Stimulated activated naive CD4-positive, alpha-beta T cell treated with Interleukin-2 at 50 U/mL for 16 hours (primary cell): ENCODE measurements at regions not wholly inside any gene's neighbourhood (a gene's known extent, or its start where the extent isn't known, plus 50 kb on each side); places are given as distances from the start of the nearest gene placed in this dataset.

Experiments
- DNase-seq: peaks from one replicate; lab custom pipeline; 2025; lab: John Stamatoyannopoulos, UW

DNA sequence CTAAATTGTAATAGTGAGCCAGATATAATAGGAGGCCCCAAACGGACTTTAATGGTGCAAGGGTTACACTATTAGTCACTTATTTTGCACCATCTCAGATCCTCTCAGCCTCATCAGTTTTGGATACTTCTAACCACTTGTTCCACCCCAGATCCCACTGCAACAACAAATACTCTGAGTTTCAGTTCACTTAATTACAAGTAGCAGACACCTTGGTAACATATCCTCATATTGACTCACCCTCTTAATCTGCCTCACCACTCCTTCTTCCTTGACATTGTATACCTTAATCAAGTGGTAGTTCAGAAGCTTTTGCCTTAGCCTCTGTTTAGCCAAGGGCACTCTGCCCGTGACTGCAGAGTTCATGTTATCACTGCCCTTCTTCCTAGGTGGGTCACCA is 256.1 kb upstream of the UBASH3B start:
- DNase-seq = no peak

DNA sequence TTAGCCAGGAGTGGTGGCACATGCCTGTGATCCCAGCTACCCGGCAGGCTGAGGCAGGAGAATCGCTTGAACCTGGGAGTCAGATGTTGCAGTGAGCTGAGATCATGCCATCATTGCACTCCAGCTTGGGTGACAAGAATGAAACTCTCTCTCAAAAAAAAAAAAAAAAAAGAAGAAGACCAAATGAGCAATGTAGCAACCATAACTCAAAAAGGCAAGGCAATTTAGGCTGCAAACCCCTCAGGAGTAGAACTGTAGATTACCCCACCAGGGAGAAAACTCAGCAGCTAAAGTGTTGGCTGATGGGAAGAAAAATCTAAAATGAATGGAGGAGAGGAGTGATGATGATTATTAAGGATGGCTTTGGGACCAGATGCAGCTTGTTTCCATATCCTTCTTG is 256.7 kb upstream of the UBASH3B start:
- DNase-seq = no peak

DNA sequence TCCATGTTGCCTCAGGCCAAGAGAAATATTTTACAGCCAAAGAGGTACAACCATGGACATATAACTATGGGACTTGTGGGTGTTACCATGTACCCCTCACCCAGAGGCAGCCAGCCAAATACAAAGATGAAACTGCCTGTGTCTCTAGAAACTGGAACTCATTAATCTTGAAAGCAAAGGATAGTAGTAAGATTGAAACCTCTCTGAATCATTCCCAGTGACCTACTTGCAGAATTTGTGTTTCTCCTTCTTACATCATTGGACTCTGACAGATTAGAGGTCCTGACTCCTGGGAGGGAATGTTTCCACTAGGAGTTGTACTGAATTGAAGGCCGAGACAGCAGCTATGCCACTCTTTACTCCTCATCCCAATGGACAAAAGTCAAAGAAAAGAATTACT is 257.4 kb upstream of the UBASH3B start:
- DNase-seq = no peak

DNA sequence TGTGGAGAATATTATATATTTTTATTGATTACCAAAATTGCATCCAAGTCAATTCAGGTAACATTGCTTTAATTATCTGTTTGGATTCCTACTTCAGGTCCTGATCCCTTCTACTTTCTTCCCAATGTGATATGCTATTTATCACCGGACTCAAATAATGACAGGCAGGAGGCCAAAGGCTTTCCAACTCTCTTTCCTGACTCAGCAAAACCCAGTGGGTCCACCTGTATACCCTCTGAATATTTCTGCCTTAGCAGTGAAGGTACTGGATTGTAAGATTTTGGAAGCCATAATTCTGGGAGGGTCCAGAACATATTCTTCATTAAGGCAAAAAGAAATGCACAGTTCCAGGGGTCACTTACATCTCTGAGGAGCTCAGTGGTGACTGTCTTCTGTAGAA is 260.2 kb upstream of the UBASH3B start:
- DNase-seq = no peak

DNA sequence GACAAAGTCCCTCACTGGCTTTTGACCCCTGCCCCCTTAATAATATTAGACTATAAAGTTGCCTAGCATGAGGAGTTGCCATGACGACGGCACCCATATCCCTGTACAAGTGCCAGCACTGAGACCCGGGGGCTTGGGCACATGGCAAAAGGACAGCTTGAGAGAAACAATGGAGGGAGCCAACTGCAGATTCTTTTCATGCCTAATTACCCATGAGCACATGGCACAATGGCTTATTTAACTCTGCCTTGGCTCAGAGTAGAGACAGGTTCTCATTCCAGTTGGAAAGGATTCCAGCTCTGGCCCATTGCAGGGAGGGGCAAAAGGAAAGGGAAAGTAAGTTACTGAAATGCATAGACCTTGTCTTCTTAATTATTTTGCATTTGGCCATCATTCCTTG is 261.2 kb upstream of the UBASH3B start:
- no peak for DNase-seq

DNA sequence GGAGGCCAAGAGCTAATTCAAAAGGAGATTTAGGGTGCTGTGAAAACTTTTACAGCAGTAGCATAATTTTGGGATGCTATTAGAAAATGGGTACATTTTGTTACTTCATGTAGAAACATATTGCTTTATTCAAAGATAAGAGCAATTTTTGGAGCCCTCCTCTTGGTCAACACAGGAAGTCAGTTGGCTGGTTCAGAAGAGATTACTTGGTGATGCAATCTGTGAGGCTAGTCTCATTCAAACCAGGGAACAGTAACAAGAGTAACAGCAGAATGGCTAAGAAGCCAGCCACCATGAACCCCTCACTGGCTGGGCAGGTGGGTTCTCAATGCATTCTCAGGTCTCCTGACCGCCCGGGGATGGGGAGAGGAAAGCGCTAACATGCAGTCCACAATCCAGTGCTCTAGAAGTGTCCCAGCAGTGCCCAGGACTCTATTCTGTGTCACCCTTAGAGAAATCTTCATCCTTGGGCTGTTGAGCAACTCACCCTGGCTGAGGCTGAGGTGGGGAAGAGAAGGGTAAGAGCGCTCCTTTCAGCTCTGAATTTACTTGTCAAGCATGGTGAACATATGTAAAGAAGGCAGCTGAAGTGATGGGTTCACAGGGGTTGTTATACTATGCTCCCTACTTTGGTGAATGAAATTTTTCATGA is 262.2 kb upstream of the UBASH3B start:
- no peak for DNase-seq

DNA sequence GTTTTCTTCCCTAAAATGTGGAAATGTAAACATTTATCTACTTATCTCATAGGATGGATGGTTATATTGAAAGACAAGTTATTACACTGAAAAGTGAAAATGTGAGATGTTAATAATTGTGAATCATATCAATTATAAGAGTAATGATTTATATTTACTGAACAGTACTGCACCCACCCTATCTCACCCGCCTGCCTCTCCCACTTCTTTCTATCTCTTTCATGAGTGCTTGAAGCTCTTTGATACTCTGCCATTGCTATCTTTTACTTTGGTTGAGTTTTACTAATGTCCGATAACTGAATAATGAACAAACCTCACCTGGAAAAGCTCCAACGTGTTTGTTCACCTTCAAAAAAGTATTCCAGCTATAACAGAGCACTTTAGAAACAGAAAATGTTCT is 263.0 kb upstream of the UBASH3B start:
- DNase-seq = no peak

DNA sequence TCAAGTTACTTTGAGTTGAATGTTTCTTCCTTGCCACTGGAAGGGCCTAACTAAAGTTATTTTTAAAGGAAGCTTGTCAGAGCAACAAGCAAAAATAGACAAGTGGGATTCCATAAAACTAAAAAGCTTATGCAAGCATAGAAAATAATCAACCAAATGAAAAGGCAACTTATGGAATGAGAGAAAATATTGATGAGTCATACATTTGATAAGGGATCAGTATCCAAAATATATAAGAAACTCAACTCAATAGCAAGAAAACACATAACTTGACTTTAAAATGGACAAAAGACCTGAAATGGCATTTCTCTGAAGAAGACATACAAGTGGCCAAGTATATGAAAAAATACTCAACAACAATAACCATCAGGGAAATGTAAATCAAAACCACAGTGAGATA is 264.5 kb upstream of the UBASH3B start:
- DNase-seq = no peak

DNA sequence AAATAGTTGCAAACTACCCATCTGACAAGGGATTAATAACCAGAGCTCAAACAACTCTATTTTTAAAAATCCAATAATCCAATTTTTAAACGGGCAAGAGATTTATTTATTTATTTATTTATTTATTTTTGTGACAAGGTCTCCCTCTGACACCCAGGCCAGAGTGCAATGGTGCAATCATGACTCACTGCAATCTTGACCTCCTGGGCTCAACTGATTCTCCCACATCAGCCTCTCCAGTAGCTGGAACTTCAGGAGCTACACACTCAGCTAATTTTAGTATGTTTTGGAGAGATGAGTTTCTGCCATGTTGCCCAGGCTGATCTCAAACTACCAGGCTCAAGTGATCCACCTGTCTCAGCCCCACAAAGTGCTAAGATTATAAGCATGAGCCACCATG is 267.2 kb upstream of the BLID start:
- DNase-seq = no peak

DNA sequence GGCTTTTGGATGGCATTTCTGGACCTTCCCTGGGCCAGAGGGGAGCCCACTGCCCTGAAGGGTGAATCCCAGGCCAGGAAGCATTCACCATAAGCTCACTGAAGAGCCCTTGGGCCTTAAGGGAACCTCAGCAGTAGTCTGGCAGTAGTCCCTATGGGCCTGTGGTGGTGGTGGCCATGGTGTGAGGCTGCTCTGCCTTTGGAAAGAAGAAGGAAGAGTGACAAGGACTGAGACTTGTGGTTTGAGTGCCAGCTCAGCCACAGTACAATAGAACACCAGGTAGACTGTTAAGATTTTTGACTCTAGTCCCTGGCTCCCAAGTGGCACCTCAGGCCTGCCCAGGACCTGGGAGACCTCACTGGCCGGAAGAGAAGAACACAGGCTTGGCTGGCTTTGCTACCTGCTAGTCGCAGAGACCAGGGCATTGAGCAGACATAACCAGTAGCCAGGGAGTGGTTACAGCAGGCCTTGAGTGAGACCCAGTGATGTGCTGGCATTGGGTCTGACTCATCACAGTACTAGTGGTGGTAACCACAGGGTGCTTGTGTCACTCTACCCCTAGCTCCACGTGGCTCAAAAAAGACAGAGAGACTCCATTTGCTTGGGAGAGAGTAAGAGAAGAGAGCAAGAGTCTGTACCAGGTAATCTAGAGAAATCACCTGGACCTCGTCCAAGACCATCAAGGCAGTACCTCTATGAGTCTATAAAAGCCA is 259.8 kb upstream of the BLID start:
- DNase-seq = no peak

DNA sequence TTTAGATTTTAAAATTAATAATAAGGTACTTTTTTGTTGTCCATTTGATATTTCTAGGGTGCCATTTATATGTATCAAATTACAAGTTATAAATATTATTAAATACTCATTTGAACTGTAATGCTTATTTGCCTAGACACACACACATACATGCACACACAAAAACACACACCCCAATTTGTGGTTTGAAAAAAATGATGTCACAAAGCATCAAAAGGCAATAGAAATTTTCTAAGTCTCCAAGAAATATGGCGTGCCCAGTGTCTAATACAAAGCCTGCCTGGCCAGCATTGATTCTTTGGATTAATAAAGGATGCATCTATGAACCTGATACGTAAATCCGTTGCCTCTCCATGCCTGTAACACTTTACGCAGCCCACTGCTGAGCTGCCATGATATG is 252.8 kb upstream of the BLID start:
- no peak for DNase-seq

DNA sequence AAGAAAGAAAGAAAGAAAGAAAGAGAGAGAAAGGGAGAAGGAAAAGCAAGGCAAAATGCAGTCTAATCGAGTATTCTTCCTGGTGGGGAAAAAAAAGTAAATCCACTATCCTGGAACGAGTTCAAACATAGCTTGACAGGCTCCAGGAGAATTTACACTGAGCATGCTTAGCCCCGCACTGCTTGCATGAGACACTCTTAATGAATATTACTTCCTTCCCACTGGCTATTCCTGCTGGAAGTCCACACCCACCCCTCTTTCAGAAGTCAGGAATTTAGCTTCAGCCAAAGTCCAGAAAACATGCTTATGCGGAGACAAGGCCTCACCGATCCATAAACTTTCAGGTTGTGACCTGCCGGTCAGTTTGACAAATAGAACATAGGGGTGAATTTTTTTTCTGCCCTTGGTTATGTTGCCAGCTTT is 251.8 kb upstream of the BLID start:
- no peak for DNase-seq

DNA sequence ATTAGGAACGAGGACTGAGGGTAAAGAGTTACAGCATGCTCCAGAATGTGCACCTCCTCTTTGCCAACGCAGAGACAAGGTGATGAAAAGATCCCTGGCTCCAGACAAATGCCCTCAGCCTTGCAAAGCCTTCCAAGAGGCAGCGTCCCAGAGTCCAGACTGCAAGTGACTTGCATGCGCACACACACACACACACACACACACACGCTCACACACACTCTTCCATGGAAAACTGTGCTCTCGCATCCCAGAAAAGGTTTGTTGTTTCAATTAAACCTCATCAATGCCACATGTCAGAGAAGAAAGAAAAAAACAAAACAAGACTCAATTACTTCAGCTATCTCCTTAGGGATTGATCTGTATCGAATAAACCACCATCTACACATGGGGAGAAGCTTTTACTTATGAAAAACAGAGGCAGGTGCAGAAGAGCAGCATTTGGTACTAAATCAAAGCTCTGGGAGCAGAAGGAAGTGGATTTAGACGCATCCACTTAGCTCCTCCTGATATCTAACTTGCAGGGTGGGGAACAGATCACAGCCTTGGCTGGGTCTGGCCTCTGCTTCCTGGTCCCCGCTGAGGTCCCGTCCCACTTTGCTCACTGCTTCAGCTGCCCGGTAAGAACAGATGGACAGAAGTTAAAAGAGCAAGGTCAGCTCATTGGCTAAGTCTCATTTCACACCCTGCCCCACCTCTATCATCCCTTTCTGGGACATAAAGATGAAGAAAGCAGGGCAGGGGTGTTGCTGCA is 249.8 kb upstream of the BLID start:
- DNase-seq = no peak

DNA sequence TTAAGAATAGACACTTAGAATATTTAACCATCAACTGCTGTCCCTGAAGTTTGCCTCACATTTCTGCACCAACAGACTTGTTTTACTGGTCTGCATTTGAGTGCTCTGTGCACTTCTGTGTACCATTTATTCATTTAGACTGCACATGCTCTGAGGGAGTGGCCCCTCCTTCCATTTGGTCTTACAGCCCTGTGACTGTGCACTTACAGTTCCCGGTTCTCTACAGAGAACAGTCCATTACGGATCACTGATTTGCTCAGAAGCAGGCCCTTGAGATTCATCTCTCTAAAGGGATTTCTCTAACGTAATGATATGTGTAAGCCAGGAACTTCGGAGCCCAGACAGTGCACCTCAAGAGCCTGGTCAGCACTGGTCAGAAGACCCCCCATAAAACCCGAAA is 247.3 kb upstream of the BLID start:
- no peak for DNase-seq

DNA sequence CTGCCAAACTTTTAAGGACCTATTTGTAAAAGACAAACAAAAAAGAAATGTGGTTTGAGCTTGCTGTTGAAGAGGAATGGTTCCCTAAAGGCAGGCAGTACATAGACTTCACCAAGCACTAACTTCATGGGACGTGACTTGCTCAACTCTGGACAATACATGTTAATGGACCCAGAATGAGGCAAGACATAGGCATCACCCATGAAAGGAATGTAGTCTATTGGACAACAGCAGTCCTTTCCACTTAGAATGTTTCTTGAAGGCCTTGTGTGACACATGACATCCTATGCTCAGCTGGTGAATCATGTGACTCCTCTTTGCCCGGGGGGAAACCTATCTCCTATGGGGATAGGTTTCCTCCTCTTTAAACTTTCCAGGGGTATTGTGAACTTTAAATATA is 246.4 kb upstream of the BLID start:
- no peak for DNase-seq

DNA sequence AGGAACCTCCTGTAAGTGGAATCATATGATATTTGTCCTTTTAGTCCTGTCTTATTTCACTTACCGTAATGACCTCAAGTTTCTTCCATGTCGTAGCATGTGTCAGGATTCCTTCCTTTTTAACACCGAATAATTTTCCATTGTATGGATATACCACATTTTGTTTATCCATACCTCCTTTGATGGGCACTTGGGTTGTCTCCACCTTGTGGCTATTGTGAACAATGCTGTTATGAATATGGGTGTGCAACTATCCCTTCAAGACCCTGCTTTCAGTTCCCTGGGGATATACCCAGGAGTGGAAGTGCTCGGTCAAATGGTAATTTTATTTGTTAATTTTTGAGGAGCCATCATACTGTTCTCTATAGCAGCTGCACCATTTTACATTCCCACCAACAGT is 244.9 kb upstream of the BLID start:
- DNase-seq = no peak

DNA sequence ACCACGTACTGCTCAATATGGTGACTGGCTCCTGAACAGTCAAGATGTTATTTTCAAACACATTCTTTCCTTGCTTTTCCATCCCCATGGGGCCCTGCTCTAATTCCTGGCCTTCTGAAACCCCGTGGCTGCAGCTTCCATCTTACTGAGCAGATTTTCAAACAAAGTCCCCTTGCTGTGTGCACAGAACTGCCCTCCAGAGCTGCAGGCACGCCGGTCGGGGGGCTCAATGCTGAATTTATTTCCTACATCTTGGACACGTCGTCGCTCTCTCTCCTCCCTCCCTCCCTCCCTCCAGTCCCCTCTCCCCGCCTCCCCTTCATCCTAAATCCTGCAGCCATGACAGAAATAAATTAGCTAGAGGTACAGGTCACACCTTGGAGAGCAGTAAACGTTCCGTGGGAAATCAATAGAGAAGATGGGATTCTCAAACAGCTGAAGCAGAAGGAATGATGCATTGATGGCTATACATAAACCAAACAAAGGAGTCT is 243.1 kb upstream of the BLID start:
- no peak for DNase-seq

DNA sequence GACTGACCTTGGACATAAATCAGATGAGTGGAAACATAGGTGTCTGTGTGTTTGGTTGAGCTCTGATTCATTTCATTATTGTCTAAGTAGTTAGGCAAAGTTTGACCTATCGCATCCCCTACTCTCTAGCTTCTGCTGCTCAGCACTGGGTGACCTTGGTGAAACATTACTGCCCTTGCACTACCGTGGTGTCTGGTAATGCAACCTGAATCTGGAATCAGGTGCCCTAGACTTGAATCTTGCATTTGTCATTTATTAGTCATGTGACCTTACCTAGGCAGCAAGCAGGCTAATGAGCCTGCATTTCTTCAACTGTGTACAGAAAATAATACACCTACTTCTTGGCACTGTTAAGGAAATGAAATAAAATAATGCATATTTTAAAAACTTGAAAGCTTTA is 242.3 kb upstream of the BLID start:
- no peak for DNase-seq

DNA sequence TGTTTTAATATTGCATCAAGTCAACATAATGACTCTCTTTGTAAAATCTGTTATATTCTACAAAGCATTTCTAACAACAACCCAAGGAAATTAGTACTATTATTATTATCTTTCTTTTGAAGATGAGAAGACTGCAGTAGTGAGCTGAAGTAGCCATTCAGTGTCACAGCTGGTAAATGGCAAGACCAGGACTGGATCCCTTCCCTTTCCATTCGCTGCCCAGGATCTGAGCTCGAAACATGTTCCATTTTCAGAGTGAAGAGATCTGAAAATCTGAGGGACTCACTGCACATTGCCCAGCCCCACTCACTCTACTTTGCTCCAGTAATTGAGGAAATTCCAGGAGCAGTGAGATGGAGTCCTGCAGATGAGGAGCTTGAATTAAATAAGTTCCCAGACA is 240.0 kb upstream of the BLID start:
- DNase-seq = no peak

DNA sequence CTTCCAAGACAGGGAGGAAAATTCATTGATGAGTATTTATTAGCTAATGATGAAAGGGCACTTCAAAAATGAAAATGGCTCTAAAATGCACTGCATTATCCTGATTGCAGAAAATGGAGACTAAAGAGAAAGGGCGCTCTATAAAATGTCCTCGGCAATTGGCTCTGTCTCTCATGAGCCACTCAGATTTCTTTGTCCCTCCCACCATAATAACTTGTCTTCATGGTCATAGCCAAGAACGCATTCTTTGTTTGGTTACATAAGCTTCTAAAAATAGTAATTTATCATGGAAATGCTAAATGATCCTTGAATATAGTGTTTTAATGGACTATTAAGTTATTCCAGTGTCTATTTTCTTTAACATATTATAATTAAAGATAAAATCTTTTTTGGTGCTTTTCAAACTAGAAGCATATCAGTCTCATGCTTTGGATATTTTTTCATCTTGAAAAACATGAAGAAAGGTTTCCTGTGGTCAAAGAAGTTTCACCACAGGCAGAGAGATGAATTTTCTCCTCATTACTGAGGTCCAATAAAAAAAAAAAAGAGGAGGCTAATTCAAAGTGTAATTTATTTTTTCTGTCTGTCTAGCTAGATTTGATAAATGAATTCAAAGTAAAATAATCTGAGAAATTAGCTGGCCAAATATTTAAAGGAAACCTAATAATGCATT is 238.1 kb upstream of the BLID start:
- no peak for DNase-seq

DNA sequence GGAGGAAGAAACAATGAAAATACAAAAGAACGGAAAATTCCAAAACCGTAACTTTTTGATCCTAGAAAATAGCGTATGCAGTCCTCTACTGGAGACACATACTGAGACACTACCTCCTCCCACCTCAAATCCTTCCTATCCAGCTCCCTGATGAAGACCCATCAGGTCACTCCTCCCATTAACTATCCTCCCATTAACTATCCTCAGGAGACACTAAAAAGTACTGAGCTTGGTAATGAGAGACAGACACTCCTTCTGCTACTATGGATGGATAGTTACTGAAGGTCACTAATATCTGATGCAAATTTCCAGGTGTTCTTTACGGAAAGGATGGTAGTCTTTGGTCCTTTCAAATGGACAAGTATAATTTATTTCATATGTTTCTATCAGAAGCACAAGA is 237.5 kb upstream of the BLID start:
- no peak for DNase-seq

DNA sequence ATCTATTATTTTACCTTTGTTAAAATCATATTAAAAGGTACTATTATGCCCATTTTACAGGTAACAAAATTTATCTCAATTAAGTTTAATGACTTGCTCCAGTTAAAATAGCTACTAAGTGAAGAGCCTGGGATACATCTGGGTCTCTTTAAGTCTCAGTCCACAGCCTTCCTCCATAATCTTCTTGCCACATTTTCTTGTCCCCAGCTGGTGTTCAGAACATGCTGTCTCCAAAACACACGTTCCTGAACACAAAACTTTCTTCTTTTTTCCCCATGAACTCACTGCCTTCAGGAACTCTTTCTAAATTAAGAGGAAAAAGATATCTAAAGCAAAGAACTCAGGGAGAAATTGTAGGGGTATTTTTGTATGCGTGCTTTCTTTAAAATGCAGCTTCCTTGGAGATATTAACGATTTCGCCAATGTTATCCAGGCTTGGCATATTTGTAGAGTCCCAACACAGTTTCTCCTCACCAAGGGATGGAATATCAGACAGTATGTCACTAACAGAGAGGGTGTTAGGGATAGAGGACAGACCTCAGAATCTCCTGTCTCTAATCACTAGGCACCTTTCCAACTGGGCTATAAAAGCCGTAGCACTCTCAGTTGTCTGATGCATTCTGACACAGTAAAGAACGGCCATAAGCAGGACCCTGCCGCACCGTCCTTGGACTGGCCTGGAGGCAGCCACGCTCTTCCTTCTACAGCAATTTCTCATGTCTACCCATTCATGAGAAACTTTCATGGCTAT is 232.8 kb upstream of the BLID start:
- no peak for DNase-seq
